ENCODE measurements at regions not wholly inside any gene's neighbourhood (a gene's known extent, or its start where the extent isn't known, plus 50 kb on each side); places are given as distances from the start of the nearest gene placed in this dataset.

- TF ChIP-seq CTCF (IDR thresholded peaks at IDR 0.05; ENCODE audit: insufficient read depth, low read length): no peak
- no peak overlapping the region for H3K4me3 ChIP-seq (ENCODE audit: low read depth, low read length)
- DNase-seq (ENCODE audit: low read depth): no peak
Measured at GRCh38 chr2:4838626-4839025, 853.6 kb upstream of the SOX11 start.

- DNase-seq (ENCODE audit: low read depth): no peak
- no peak overlapping the region for H3K4me3 ChIP-seq (ENCODE audit: low read depth, low read length)
- TF ChIP-seq CTCF (IDR thresholded peaks at IDR 0.05; ENCODE audit: insufficient read depth, low read length): no peak
Measured at GRCh38 chr2:4840791-4841190, 851.4 kb upstream of the SOX11 start.

GRCh38 chr2:4844881-4845280, 847.3 kb upstream of the SOX11 start:
- TF ChIP-seq CTCF (IDR thresholded peaks at IDR 0.05; ENCODE audit: insufficient read depth, low read length): no peak
- H3K4me3 ChIP-seq (ENCODE audit: low read depth, low read length): no peak overlapping the region
- no peak for DNase-seq (ENCODE audit: low read depth)

GRCh38 chr2:4862031-4862430, 830.2 kb upstream of the SOX11 start:
- TF ChIP-seq CTCF (IDR thresholded peaks at IDR 0.05; ENCODE audit: insufficient read depth, low read length): no peak
- no peak for DNase-seq (ENCODE audit: low read depth)

GRCh38 chr2:4866198-4866597, 826.0 kb upstream of the SOX11 start:
- no peak for DNase-seq (ENCODE audit: low read depth)
- H3K4me3 ChIP-seq (ENCODE audit: low read depth, low read length): no peak overlapping the region
- TF ChIP-seq CTCF (IDR thresholded peaks at IDR 0.05; ENCODE audit: insufficient read depth, low read length): no peak

More at GRCh38 chr2:4862031-4862430, 830.2 kb upstream of the SOX11 start:
- H3K4me3 ChIP-seq (ENCODE audit: low read depth, low read length): no peak overlapping the region

GRCh38 chr2:4868466-4868865, 823.7 kb upstream of the SOX11 start:
- no peak overlapping the region for H3K4me3 ChIP-seq (ENCODE audit: low read depth, low read length)
- TF ChIP-seq CTCF (IDR thresholded peaks at IDR 0.05; ENCODE audit: insufficient read depth, low read length): no peak
- DNase-seq (ENCODE audit: low read depth): no peak

- no peak for TF ChIP-seq CTCF (IDR thresholded peaks at IDR 0.05; ENCODE audit: insufficient read depth, low read length)
- DNase-seq (ENCODE audit: low read depth): no peak
- H3K4me3 ChIP-seq (ENCODE audit: low read depth, low read length): no peak overlapping the region
Measured at GRCh38 chr2:4869154-4869553, 823.0 kb upstream of the SOX11 start.
